HepG2 (cell line): ENCODE measurements at regions not wholly inside any gene's neighbourhood (a gene's known extent, or its start where the extent isn't known, plus 50 kb on each side); places are given as distances from the start of the nearest gene placed in this dataset.

Experiments
- ATAC-seq: fragments of 200-7000 bp; cut with Tn5 transposase; 3 replicates; pipeline ENCODE4 v1.9.1; 2020; ENCODE audit warnings: mild to moderate bottlenecking, moderate library complexity
- BruUV-seq: library from RNA; stranded (reverse); fragments of 400-500 nt; replicated peaks from 2 replicates; lab custom pipeline; 2021; lab: Mats Ljungman, UMichigan
- CTCF ChIA-PET: fragments of 300-600 bp; formaldehyde crosslinking; extraction: SDS; loops from one replicate; lab custom pipeline; 2021; ENCODE audit warnings: low total read pairs, inconsistent platforms, low intra/inter-chr PET ratio; lab: Yijun Ruan, JAX
- POLR2A ChIA-PET: fragments of 350-600 bp; sonication (Branson Sonifier 250); formaldehyde crosslinking; loops from one replicate; lab custom pipeline; 2020; ENCODE audit warnings: antibody characterized with exemption, inconsistent platforms; lab: Yijun Ruan, JAX
- DNase-seq: peaks from one replicate; pipeline ENCODE4 v3.0.0-alpha.2; 2015; ENCODE audit warnings: low spot score
- FAIRE-seq: peaks from 3 replicates; lab custom pipeline; 2011; peaks lifted over from hg19 to GRCh38; lab: Jason Lieb, UNC
- H2AFZ ChIP-seq: one replicate; pipeline ENCODE4 v1.6.1; 2011; ENCODE audit warnings: low read length, inconsistent platforms
- H3K27ac ChIP-seq: fragments of 300-600 bp; 3 replicates; pipeline ENCODE4 v1.8.0; 2011; ENCODE audit warnings: mixed run types, mild to moderate bottlenecking, mixed read lengths, low read length, inconsistent platforms; ENCODE audit not compliant: insufficient read depth; ENCODE audit errors: extremely low read length
- H3K27me3 ChIP-seq, 2 experiments: fragments of 200-600 bp in 1 of 2; 2 replicates in 1 of 2; 3 replicates in 1 of 2; pipeline versions ENCODE4 v1.6.0 to v1.8.0; 2011; ENCODE audit warnings: low read length in 2 of 2, mild to moderate bottlenecking in 2 of 2, moderate library complexity in 2 of 2, inconsistent platforms in 1 of 2; ENCODE audit not compliant: insufficient read depth in 2 of 2, control insufficient read depth in 1 of 2
- H3K36me3 ChIP-seq, 2 experiments: fragments of 200-600 bp in 1 of 2; replicated peaks in 1 of 2; 2 replicates in 1 of 2; 3 replicates in 1 of 2; pipeline versions ENCODE4 v1.5.1 to v1.8.0; 2011; ENCODE audit warnings: low read length in 2 of 2, inconsistent platforms in 1 of 2; ENCODE audit not compliant: insufficient read depth in 2 of 2, control insufficient read depth in 1 of 2
- H3K4me1 ChIP-seq: 2 replicates; pipeline ENCODE4 v1.5.1; 2012; ENCODE audit warnings: low read length, inconsistent platforms; ENCODE audit not compliant: insufficient read depth
- H3K4me2 ChIP-seq: 2 replicates; pipeline ENCODE4 v1.6.0; 2011; ENCODE audit warnings: low read depth, low read length, inconsistent platforms
- H3K4me3 ChIP-seq, 3 experiments: fragments of 200-600 bp in 1 of 3; sonication (generic), shearing (Covaris generic) in 1 of 3; replicated peaks in 1 of 3; 2 replicates each; pipeline ENCODE4 v1.5.1; 2011 to 2016; ENCODE audit warnings: low read length in 3 of 3, inconsistent platforms in 2 of 3, low read depth in 2 of 3, mild to moderate bottlenecking in 2 of 3, control low read depth in 1 of 3, mixed read lengths in 1 of 3; ENCODE audit not compliant: insufficient read depth in 1 of 3
- H3K79me2 ChIP-seq: one replicate; pipeline ENCODE4 v1.6.1; 2011; ENCODE audit warnings: low read length, inconsistent platforms; ENCODE audit not compliant: insufficient read depth
- H3K9ac ChIP-seq: 2 replicates; pipeline ENCODE4 v1.6.0; 2011; ENCODE audit warnings: mild to moderate bottlenecking, low read depth, low read length, inconsistent platforms; ENCODE audit not compliant: insufficient read depth
- H3K9me3 ChIP-seq: 2 replicates; pipeline ENCODE4 v1.5.1; 2012; ENCODE audit warnings: mild to moderate bottlenecking, low read length
- H4K20me1 ChIP-seq: 2 replicates; pipeline ENCODE4 v1.6.0; 2011; ENCODE audit warnings: inconsistent platforms, mild to moderate bottlenecking, low read length, moderate library complexity; ENCODE audit not compliant: insufficient read depth
- EHMT2 ChIP-seq: fragments of 200-600 bp; sonication (generic); IDR thresholded peaks from 2 replicates; pipeline ENCODE4 v1.7.0; 2017; ENCODE audit warnings: antibody characterized with exemption, low read depth, low read length, borderline replicate concordance
- FOXC1 ChIP-seq: sonication (generic); formaldehyde crosslinking; IDR thresholded peaks from 2 replicates; pipeline ENCODE4 v1.8.0; 2022; ENCODE audit warnings: mild to moderate bottlenecking, missing genetic modification reagents, borderline replicate concordance
- IRF2 ChIP-seq: IDR thresholded peaks from 2 replicates; pipeline ENCODE4 v1.6.1; 2018; ENCODE audit warnings: missing genetic modification reagents, missing compliant biosample characterization
- ISX ChIP-seq: sonication (generic); formaldehyde crosslinking; conservative IDR thresholded peaks from 2 replicates; pipeline ENCODE4 v1.5.0; 2020; ENCODE audit warnings: missing genetic modification reagents
- KDM5A ChIP-seq: fragments of 200-600 bp; sonication (generic); IDR thresholded peaks from 2 replicates; pipeline ENCODE4 v1.7.0; 2018; ENCODE audit warnings: antibody characterized with exemption, mild to moderate bottlenecking, low read length, borderline replicate concordance
- MAZ ChIP-seq, 2 experiments: sonication (generic) in 1 of 2; formaldehyde crosslinking in 1 of 2; IDR thresholded peaks; 2 replicates each; pipeline versions ENCODE4 v1.5.0 to v1.6.1; 2012 to 2020; ENCODE audit warnings: low read depth in 2 of 2, mild to moderate bottlenecking in 2 of 2, borderline replicate concordance in 1 of 2, improper control_type of control experiment in 1 of 2, low read length in 1 of 2, missing genetic modification reagents in 1 of 2, moderate library complexity in 1 of 2
- MXD3 ChIP-seq: IDR thresholded peaks from 2 replicates; pipeline ENCODE4 v1.6.1; 2016; ENCODE audit warnings: mild to moderate bottlenecking, missing biosample characterization, missing genetic modification reagents
- POGK ChIP-seq: sonication (generic); formaldehyde crosslinking; conservative IDR thresholded peaks from 2 replicates; pipeline ENCODE4 v1.8.0; 2022; ENCODE audit warnings: mild to moderate bottlenecking, moderate library complexity, missing genetic modification reagents
- THYN1 ChIP-seq: sonication (generic); formaldehyde crosslinking; IDR thresholded peaks from 2 replicates; pipeline ENCODE4 v1.8.1; 2023; ENCODE audit warnings: low read depth, mild to moderate bottlenecking, moderate library complexity, missing genetic modification reagents, borderline replicate concordance
- ZFYVE20 ChIP-seq: sonication (generic); formaldehyde crosslinking; IDR thresholded peaks from 2 replicates; pipeline ENCODE4 v1.8.0; 2023; ENCODE audit warnings: low read depth, mild to moderate bottlenecking, moderate library complexity, missing genetic modification reagents, borderline replicate concordance
- ZMAT3 ChIP-seq: sonication (generic); formaldehyde crosslinking; conservative IDR thresholded peaks from 2 replicates; pipeline ENCODE4 v1.7.0; 2021; ENCODE audit warnings: missing genetic modification reagents
- ZNF20 ChIP-seq: sonication (generic); formaldehyde crosslinking; IDR thresholded peaks from 2 replicates; pipeline ENCODE4 v1.4.0; 2020; ENCODE audit warnings: mild to moderate bottlenecking, moderate library complexity, missing genetic modification reagents
- ZNF282 ChIP-seq: fragments of 450-650 bp; IDR thresholded peaks from 2 replicates; pipeline ENCODE4 v1.6.1; 2018; ENCODE audit not compliant: partially characterized antibody
- ZNF333 ChIP-seq: sonication (generic); formaldehyde crosslinking; IDR thresholded peaks from 2 replicates; pipeline ENCODE4 v1.4.0; 2020; ENCODE audit warnings: mild to moderate bottlenecking, missing genetic modification reagents, borderline replicate concordance
- ZNF33B ChIP-seq: sonication (generic); formaldehyde crosslinking; IDR thresholded peaks from 2 replicates; pipeline ENCODE4 v1.5.1; 2020; ENCODE audit warnings: mild to moderate bottlenecking, missing genetic modification reagents
- ZNF362 ChIP-seq: sonication (generic); formaldehyde crosslinking; IDR thresholded peaks from 2 replicates; pipeline ENCODE4 v1.4.0; 2020; ENCODE audit warnings: missing genetic modification reagents, mild to moderate bottlenecking, borderline replicate concordance
- ZNF576 ChIP-seq: sonication (generic); formaldehyde crosslinking; IDR thresholded peaks from 2 replicates; pipeline ENCODE4 v1.4.0; 2020; ENCODE audit warnings: mild to moderate bottlenecking, missing genetic modification reagents
- ZNF670 ChIP-seq: sonication (generic); formaldehyde crosslinking; IDR thresholded peaks from 2 replicates; pipeline ENCODE4 v1.8.0; 2022; ENCODE audit warnings: mild to moderate bottlenecking, missing genetic modification reagents, borderline replicate concordance
- WGBS: methylation state at CpG from one replicate; pipeline ENCODE4 v1.1.6; 2017; ENCODE audit warnings: low lambda C conversion rate; 5-methylcytosine and 5-hydroxymethylcytosine counted together
- in situ Hi-C: cut with HindIII; loops from 2 replicates; pipeline ENCODE4 v1.10.0; 2017; ENCODE audit warnings: low pct_unique_long_range_greater_than_20kb; ENCODE audit not compliant: extremely low pct_ligation_motif_present
- intact Hi-C: fragments of 100-400 bp; cut with micrococcal nuclease; formaldehyde crosslinking; loops from one replicate; pipeline ENCODE4 v1.10.0; 2022; ENCODE audit not compliant: unreplicated experiment

GRCh38 chrX:111597967-111598366 lies 83.0 kb upstream of the ALG13 start:
- Histone ChIP-seq H3K4me3 (no peak overlapping the region), H3K9ac (no peak overlapping the region), H3K4me2 (no peak overlapping the region), H3K27me3 (no peaks in the 10 kb centered on the region), H3K79me2 (no peaks in the 10 kb centered on the region), H3K9me3 (no peaks in the 10 kb centered on the region), H3K27ac (no peak overlapping the region), H3K4me1 (no peaks in the 10 kb centered on the region), H3K36me3 (no peaks in the 10 kb centered on the region), H2AFZ (no peak overlapping the region), H4K20me1 (no peaks in the 10 kb centered on the region)
- intact Hi-C loops = no loop called here
- ChIA-PET CTCF (no interaction called here), POLR2A (no interaction called here)
- ATAC-seq (no peak), FAIRE-seq (no peak), DNase-seq (no peak)
- WGBS = 0% methylated on average over 2 of the region's 2 CpGs
- BruUV-seq = no TSS peak
- TF ChIP-seq ZNF282 (no peak), ZFYVE20 (CRISPR knock-in tag) (no peak), ZNF333 (CRISPR knock-in tag) (no peak), POGK (CRISPR knock-in tag) (no peak), THYN1 (CRISPR knock-in tag) (no peak), ZMAT3 (CRISPR knock-in tag) (no peak), ZNF20 (CRISPR knock-in tag) (no peak), ZNF33B (CRISPR knock-in tag) (no peak), MAZ (IDR thresholded peaks at IDR 0.05; ENCODE audit: borderline replicate concordance, low read depth, low read length) (no peak), MAZ (CRISPR knock-in tag; IDR thresholded peaks at IDR 0.05; ENCODE audit: low read depth) (no peak), EHMT2 (no peak), ZNF576 (CRISPR knock-in tag) (no peak), ZNF362 (CRISPR knock-in tag) (no peak), KDM5A (no peak), ISX (CRISPR knock-in tag) (no peak), IRF2 (CRISPR knock-in tag) (no peak), ZNF670 (no peak), MXD3 (CRISPR knock-in tag) (no peak), FOXC1 (CRISPR knock-in tag) (no peak)
- in situ Hi-C loops = no loop called here
